OCI-LY1 (cell line): ENCODE measurements at regions not wholly inside any gene's neighbourhood (a gene's known extent, or its start where the extent isn't known, plus 50 kb on each side); places are given as distances from the start of the nearest gene placed in this dataset.

ENCODE experiments used
- H2AFZ ChIP-seq: fragments of 200-600 bp; sonication (generic), shearing (Covaris generic); 2 replicates; pipeline ENCODE4 v1.6.0; 2014; ENCODE audit warnings: antibody characterized with exemption, mild to moderate bottlenecking, low read length
- H3F3A ChIP-seq: fragments of 200-600 bp; sonication (generic), shearing (Covaris generic); 2 replicates; pipeline ENCODE4 v1.6.0; 2014; ENCODE audit warnings: mild to moderate bottlenecking, antibody characterized with exemption, low read length, moderate library complexity; ENCODE audit not compliant: insufficient read depth
- H3K27ac ChIP-seq: fragments of 200-600 bp; sonication (generic); 2 replicates; pipeline ENCODE4 v1.5.1; 2014; ENCODE audit warnings: low read length, mixed run types, mild to moderate bottlenecking, low read depth; ENCODE audit not compliant: poor library complexity, severe bottlenecking
- H3K27me3 ChIP-seq: fragments of 200-600 bp; sonication (generic); 2 replicates; pipeline ENCODE4 v1.6.0; 2014; ENCODE audit warnings: antibody characterized with exemption, mild to moderate bottlenecking, low read length, moderate library complexity; ENCODE audit not compliant: insufficient read depth
- H3K36me3 ChIP-seq: fragments of 200-600 bp; sonication (generic); 2 replicates; pipeline ENCODE4 v1.6.1; 2014; ENCODE audit warnings: mild to moderate bottlenecking, antibody characterized with exemption, low read length, moderate library complexity, mixed read lengths; ENCODE audit not compliant: insufficient read depth
- H3K4me1 ChIP-seq: fragments of 200-600 bp; sonication (generic); 2 replicates; pipeline ENCODE4 v1.5.1; 2014; ENCODE audit warnings: mild to moderate bottlenecking, low read length, moderate library complexity; ENCODE audit not compliant: insufficient read depth, severe bottlenecking
- H3K4me2 ChIP-seq: fragments of 200-600 bp; sonication (generic), shearing (Covaris generic); 2 replicates; pipeline ENCODE4 v1.6.1; 2014; ENCODE audit warnings: low read length
- H3K4me3 ChIP-seq: fragments of 200-600 bp; sonication (generic); 2 replicates; pipeline ENCODE4 v1.5.1; 2014; ENCODE audit warnings: low read length, low read depth, mild to moderate bottlenecking, mixed read lengths; ENCODE audit not compliant: poor library complexity, severe bottlenecking
- H3K79me2 ChIP-seq: fragments of 200-600 bp; shearing (Covaris generic); 2 replicates; pipeline ENCODE4 v1.6.1; 2016; ENCODE audit warnings: mixed run types, low read length, mixed read lengths; ENCODE audit not compliant: insufficient read depth
- H3K9ac ChIP-seq: fragments of 200-600 bp; sonication (generic), shearing (Covaris generic); 2 replicates; pipeline ENCODE4 v1.6.1; 2014; ENCODE audit warnings: mild to moderate bottlenecking, low read length, mixed read lengths
- H3K9me2 ChIP-seq: fragments of 200-600 bp; sonication (generic), shearing (Covaris generic); 2 replicates; pipeline ENCODE4 v1.6.1; 2014; ENCODE audit warnings: low read depth, mild to moderate bottlenecking, low read length, mixed read lengths
- H3K9me3 ChIP-seq: fragments of 200-600 bp; shearing (Covaris generic); 2 replicates; pipeline ENCODE4 v1.6.1; 2014; ENCODE audit warnings: low read length, mixed read lengths
- H4K20me1 ChIP-seq: fragments of 200-600 bp; sonication (generic), shearing (Covaris generic); 2 replicates; pipeline ENCODE4 v1.6.0; 2016; ENCODE audit warnings: mild to moderate bottlenecking, low read length; ENCODE audit not compliant: insufficient read depth
- CTCF ChIP-seq: fragments of 200-600 bp; sonication (generic), shearing (Covaris generic); IDR thresholded peaks from 2 replicates; pipeline ENCODE4 v1.5.1; 2017; ENCODE audit warnings: mild to moderate bottlenecking, antibody characterized with exemption, low read length, moderate library complexity, mixed read lengths
- EZH2 ChIP-seq: fragments of 200-600 bp; sonication (generic), shearing (Covaris generic); IDR thresholded peaks from 2 replicates; pipeline ENCODE4 v1.8.0; 2017; ENCODE audit warnings: borderline replicate concordance, mixed run types, mild to moderate bottlenecking, antibody characterized with exemption, low read length, moderate library complexity, mixed read lengths

DNA sequence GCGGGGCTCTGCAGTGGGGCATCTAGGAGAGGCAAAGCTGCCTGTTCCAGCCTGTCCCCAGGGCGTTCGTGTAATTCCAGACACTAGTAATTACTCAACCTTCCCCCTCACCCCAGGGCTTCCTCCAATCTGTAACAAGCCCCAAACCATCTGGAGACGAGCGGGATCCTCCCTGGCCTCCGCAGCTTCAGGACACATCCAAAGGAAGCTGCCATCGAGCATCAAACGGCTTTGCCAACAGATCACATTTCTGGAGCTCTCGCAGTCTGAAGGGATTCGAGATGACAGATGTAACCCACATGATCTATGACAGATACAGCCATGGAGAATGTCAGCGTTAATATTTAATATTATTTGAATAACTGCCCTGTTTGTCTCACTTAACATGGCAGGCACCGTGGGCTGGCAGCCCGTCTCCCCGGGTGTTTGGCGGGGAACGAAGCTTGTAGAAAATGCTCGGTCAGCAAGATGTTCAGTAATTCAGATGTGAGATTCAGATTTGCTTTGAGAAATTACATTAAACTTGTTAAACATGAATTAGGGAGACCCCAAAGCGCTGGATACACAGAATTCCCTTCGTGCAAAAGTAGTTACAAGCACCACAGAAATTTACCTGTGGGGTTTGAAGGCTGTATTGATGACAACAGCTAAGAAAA is 108.5 kb upstream of the C7orf33 start:
- Histone ChIP-seq H3K79me2 (no peaks in the 10 kb centered on the region), H3K9me2 (no peaks in the 10 kb centered on the region), H3K4me2 (no peak overlapping the region), H3K36me3 (no peaks in the 10 kb centered on the region), H4K20me1 (no peaks in the 10 kb centered on the region), H3K4me1 (no peaks in the 10 kb centered on the region), H3K27me3 (0 out of 2 replicates have a peak, but pooled peaks cover 5% of the 10 kb centered on the region), H3K4me3 (no peak overlapping the region), H3F3A (no peaks in the 10 kb centered on the region), H3K9ac (no peak overlapping the region), H3K9me3 (no peaks in the 10 kb centered on the region), H3K27ac (no peak overlapping the region), H2AFZ (no peak overlapping the region)
- no peak for TF ChIP-seq EZH2
- no peak for TF ChIP-seq CTCF

DNA sequence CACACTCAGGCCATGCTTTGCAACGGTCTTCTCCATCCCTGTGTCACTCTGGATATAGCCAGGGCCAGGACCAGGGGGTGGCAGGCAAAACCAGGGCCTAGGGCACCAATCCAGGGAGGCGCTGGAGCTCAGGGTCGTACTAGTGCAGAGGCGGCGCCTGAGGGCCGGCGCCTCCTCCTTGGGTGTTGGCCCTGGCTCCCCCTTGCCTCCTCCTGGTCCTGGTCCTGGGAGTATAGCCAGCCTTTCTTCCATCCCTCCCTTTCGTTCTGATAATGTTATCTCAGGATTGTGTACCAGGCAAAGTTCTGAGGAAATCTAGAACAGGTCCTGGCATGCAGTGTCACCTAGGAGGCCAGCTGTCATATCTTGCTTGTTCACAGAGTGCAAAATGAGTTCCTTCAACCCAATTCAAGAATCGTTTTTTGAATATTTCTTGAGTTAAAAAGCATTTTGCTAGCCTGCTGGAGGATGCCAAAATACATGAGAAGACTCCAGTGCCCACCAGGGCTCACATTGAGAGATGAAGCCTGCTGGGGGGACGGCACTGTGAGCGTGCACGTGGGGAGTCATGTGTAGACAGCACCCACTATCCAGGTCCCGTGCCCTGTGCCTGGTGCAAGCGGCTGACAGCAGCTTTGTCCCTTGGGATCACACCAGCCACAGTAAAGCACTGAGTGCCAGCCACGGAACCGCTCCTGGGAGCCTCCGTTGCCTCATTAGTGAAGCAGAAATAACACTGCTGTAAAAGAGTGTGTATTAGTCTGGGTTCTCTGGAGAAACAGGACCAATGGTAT is 106.9 kb upstream of the C7orf33 start:
- Histone ChIP-seq H3K9me2 (no peaks in the 10 kb centered on the region), H3K27ac (no peak overlapping the region), H3K9ac (no peak overlapping the region), H3K79me2 (no peaks in the 10 kb centered on the region), H3K4me2 (no peak overlapping the region), H4K20me1 (no peaks in the 10 kb centered on the region), H2AFZ (no peak overlapping the region), H3K9me3 (no peaks in the 10 kb centered on the region), H3K36me3 (no peaks in the 10 kb centered on the region), H3K4me3 (no peak overlapping the region), H3K4me1 (no peaks in the 10 kb centered on the region), H3F3A (no peaks in the 10 kb centered on the region), H3K27me3 (0 out of 2 replicates have a peak, but pooled peaks cover 5% of the 10 kb centered on the region)
- TF ChIP-seq CTCF (no peak), EZH2 (no peak)

DNA sequence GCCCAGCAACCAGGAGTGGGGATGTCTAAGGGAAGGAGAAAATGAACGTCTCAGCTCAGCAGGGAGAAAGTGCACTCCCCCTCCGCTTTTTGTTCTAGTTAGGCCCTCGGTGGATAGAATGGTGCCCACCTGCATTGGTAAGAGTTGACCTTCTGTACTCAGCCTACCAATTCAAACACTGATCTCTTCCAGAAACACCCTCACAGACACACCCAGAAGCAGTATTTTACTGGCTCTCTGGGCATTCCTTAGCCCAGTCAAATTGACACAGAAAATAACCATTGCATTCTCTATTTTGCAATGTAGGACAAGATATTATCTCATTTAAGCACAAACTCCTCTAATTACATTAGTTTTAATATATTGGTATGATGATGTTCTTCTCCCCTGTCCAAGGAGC is 106.1 kb upstream of the C7orf33 start:
- Histone ChIP-seq H3K36me3 (no peaks in the 10 kb centered on the region), H3K4me3 (no peak overlapping the region), H3K27me3 (0 out of 2 replicates have a peak, but pooled peaks cover 5% of the 10 kb centered on the region), H3K4me2 (no peak overlapping the region), H4K20me1 (no peaks in the 10 kb centered on the region), H3K4me1 (no peaks in the 10 kb centered on the region), H3K9ac (no peak overlapping the region), H3K79me2 (no peaks in the 10 kb centered on the region), H3K27ac (no peak overlapping the region), H2AFZ (no peak overlapping the region), H3K9me3 (no peaks in the 10 kb centered on the region), H3K9me2 (no peaks in the 10 kb centered on the region), H3F3A (no peaks in the 10 kb centered on the region)
- TF ChIP-seq EZH2 (no peak), CTCF (no peak)
